RWPE2 (cell line): ENCODE measurements at regions not wholly inside any gene's neighbourhood (a gene's known extent, or its start where the extent isn't known, plus 50 kb on each side); places are given as distances from the start of the nearest gene placed in this dataset.

Experiments
- ATAC-seq: fragments of 200-7000 bp; cut with Tn5 transposase; 3 replicates; pipeline ENCODE4 v1.9.1; 2021; ENCODE audit warnings: low read depth
- DNase-seq: peaks from one replicate; pipeline ENCODE4 v3.0.0-alpha.2; 2020; ENCODE audit warnings: low spot score
- H3K27ac ChIP-seq: fragments of 450-650 bp; 2 replicates; pipeline ENCODE4 v1.5.1; 2017; ENCODE audit warnings: mild to moderate bottlenecking; ENCODE audit not compliant: poor library complexity, severe bottlenecking
- H3K27me3 ChIP-seq: fragments of 250-450 bp; sonication (Bioruptor Pico); 2 replicates; pipeline ENCODE4 v1.5.1; 2021; ENCODE audit warnings: mild to moderate bottlenecking, moderate library complexity; ENCODE audit not compliant: insufficient read depth, poor library complexity, severe bottlenecking
- H3K36me3 ChIP-seq: fragments of 250-450 bp; sonication (Bioruptor Pico); 2 replicates; pipeline ENCODE4 v1.5.1; 2020; ENCODE audit warnings: low read depth, mild to moderate bottlenecking, moderate library complexity
- H3K4me1 ChIP-seq: fragments of 250-450 bp; sonication (Bioruptor Pico); 2 replicates; pipeline ENCODE4 v1.5.1; 2021; ENCODE audit warnings: mild to moderate bottlenecking, moderate library complexity; ENCODE audit not compliant: insufficient read depth, poor library complexity, severe bottlenecking
- H3K4me3 ChIP-seq: fragments of 250-450 bp; sonication (Bioruptor Pico); 2 replicates; pipeline ENCODE4 v1.5.1; 2021; ENCODE audit warnings: mild to moderate bottlenecking, moderate library complexity; ENCODE audit not compliant: severe bottlenecking
- H3K9me3 ChIP-seq: fragments of 250-450 bp; sonication (Bioruptor Pico); 2 replicates; pipeline ENCODE4 v1.5.1; 2021; ENCODE audit warnings: mild to moderate bottlenecking, moderate library complexity; ENCODE audit not compliant: severe bottlenecking
- TF ChIP-seq, protein P1 (sequence below): fragments of 450-650 bp; IDR thresholded peaks from one replicate; pipeline ENCODE4 v1.5.1; 2017; ENCODE audit warnings: mild to moderate bottlenecking, moderate library complexity; ENCODE audit not compliant: poor library complexity, severe bottlenecking

DNA sequence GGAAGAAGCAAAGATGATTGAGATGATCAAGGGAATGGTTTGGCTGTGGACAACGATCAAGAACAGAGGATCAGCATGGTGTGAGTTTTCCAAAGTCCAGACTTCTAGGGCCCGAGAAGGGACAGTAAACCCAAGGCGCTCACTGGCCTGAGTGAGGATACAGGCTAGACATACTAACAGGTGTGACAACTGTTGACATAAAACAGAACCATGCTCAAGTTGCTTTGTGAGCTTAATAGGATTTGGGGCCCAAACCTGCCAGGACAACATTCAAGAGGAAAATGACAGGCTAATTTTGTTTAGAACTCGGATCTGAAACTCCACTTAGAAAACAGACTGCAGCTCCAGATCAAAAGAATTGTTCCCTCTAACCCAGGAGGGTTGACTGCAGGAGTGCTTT is 68.1 kb upstream of the ACKR3 start:
- DNase-seq (no peak), ATAC-seq (no peak)
- Histone ChIP-seq H3K9me3 (no peaks in the 10 kb centered on the region), H3K4me3 (no peak overlapping the region), H3K36me3 (no peaks in the 10 kb centered on the region; the same call in 1 of the 2 replicates), H3K27me3 (no peaks in the 10 kb centered on the region), H3K4me1 (no peaks in the 10 kb centered on the region), H3K27ac (no peak overlapping the region)
- TF ChIP-seq, protein P1, sequence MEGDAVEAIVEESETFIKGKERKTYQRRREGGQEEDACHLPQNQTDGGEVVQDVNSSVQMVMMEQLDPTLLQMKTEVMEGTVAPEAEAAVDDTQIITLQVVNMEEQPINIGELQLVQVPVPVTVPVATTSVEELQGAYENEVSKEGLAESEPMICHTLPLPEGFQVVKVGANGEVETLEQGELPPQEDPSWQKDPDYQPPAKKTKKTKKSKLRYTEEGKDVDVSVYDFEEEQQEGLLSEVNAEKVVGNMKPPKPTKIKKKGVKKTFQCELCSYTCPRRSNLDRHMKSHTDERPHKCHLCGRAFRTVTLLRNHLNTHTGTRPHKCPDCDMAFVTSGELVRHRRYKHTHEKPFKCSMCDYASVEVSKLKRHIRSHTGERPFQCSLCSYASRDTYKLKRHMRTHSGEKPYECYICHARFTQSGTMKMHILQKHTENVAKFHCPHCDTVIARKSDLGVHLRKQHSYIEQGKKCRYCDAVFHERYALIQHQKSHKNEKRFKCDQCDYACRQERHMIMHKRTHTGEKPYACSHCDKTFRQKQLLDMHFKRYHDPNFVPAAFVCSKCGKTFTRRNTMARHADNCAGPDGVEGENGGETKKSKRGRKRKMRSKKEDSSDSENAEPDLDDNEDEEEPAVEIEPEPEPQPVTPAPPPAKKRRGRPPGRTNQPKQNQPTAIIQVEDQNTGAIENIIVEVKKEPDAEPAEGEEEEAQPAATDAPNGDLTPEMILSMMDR = no peak

- Histone ChIP-seq H3K27me3 (no peaks in the 10 kb centered on the region), H3K36me3 (no peaks in the 10 kb centered on the region), H3K27ac (no peak overlapping the region), H3K4me3 (no peak overlapping the region), H3K4me1 (no peaks in the 10 kb centered on the region), H3K9me3 (no peaks in the 10 kb centered on the region)
- TF ChIP-seq, protein P1 = no peak
- DNase-seq = no peak
- no peak for ATAC-seq
Observed at GRCh38 chr2:236503100-236503499, 66.5 kb upstream of the ACKR3 start.

- no peaks in the 10 kb centered on the region for H3K9me3 ChIP-seq
- TF ChIP-seq, protein P1 = no peak
- H3K27ac ChIP-seq = no peak overlapping the region
- no peak for ATAC-seq
- no peaks in the 10 kb centered on the region for H3K36me3 ChIP-seq
- no peak overlapping the region for H3K4me3 ChIP-seq
- DNase-seq = no peak
- H3K27me3 ChIP-seq = no peaks in the 10 kb centered on the region
- H3K4me1 ChIP-seq = no peaks in the 10 kb centered on the region
Observed at GRCh38 chr2:236503583-236503982, 66.0 kb upstream of the ACKR3 start.

GRCh38 chr2:236505041-236505440 is 64.6 kb upstream of the ACKR3 start:
- TF ChIP-seq, protein P1 = no peak
- no peak overlapping the region for H3K27ac ChIP-seq
- H3K4me3 ChIP-seq = no peak overlapping the region

GRCh38 chr2:236505648-236506047 is 64.0 kb upstream of the ACKR3 start:
- Histone ChIP-seq H3K27ac (no peak overlapping the region), H3K4me3 (no peak overlapping the region), H3K9me3 (no peaks in the 10 kb centered on the region), H3K36me3 (no peaks in the 10 kb centered on the region), H3K27me3 (no peaks in the 10 kb centered on the region), H3K4me1 (no peaks in the 10 kb centered on the region)
- no peak for ATAC-seq
- TF ChIP-seq, protein P1 = no peak
- no peak for DNase-seq

More at GRCh38 chr2:236505041-236505440, 64.6 kb upstream of the ACKR3 start:
- Histone ChIP-seq H3K27me3 (no peaks in the 10 kb centered on the region), H3K36me3 (no peaks in the 10 kb centered on the region), H3K9me3 (no peaks in the 10 kb centered on the region), H3K4me1 (no peaks in the 10 kb centered on the region)
- ATAC-seq = no peak
- DNase-seq = no peak
